Colonic mucosa (tissue), 4 donors: ENCODE measurements at regions not wholly inside any gene's neighbourhood (a gene's known extent, or its start where the extent isn't known, plus 50 kb on each side); places are given as distances from the start of the nearest gene placed in this dataset.

Experiments
- DNase-seq: peaks from one replicate; pipeline ENCODE4 v3.0.0-alpha.2; 2020
- H3K27ac ChIP-seq: fragments of 200-600 bp; one replicate; pipeline ENCODE4 v1.8.0; 2021
- H3K27me3 ChIP-seq: fragments of 200-600 bp; one replicate; pipeline ENCODE4 v1.8.0; 2021
- H3K36me3 ChIP-seq: fragments of 200-600 bp; one replicate; pipeline ENCODE4 v1.8.0; 2021
- H3K4me1 ChIP-seq: fragments of 200-600 bp; one replicate; pipeline ENCODE4 v1.8.0; 2021; ENCODE audit warnings: mild to moderate bottlenecking
- H3K4me3 ChIP-seq: fragments of 200-600 bp; one replicate; pipeline ENCODE4 v1.8.0; 2021
- H3K9ac ChIP-seq, 2 donors: one replicate each; pipeline ENCODE4 v1.7.0; 2013; ENCODE audit warnings: control low read depth in 2 of 2, low read depth in 2 of 2, low read length in 2 of 2
- H3K9me3 ChIP-seq: fragments of 200-600 bp; one replicate; pipeline ENCODE4 v1.8.0; 2021
- intact Hi-C: fragments of 100-400 bp; cut with DNase I; formaldehyde crosslinking; loops from one replicate; pipeline ENCODE4 v1.14.1; 2022
- TF ChIP-seq, protein P1 (sequence below): fragments of 200-600 bp; IDR thresholded peaks from one replicate; pipeline ENCODE4 v1.8.0; 2022; ENCODE audit warnings: antibody characterized with exemption, mild to moderate bottlenecking
- donor health status: healthy.
- donor health status: DM: no; HTN: no; CAD: no.
- donor health status: DM: no; HTN: no; CAD: no.

DNA sequence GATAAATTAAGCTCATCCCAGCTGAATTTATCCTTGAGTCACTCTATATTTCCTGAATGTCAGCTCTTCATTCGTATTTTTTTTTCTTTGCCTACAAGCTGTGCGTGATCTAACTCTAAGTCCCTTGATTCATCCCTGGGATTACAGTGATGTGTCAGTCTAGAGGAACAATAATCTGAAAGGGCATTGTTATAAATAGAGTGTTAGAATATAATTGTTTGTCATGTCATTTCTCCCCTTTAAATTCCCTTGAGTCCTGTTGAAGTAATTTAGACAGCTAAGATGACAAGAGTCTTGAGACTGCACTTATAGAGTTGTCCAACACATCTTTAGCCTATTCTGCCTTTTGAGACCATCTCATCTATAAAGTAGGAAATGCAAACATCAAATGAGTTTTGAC, 621.8 kb downstream of the ZIC1 start:
- Histone ChIP-seq H3K4me3 (no peak overlapping the region), H3K9me3 (no peaks in the 10 kb centered on the region), H3K9ac (no peak overlapping the region), H3K27me3 (no peaks in the 10 kb centered on the region), H3K4me1 (no peaks in the 10 kb centered on the region), H3K36me3 (no peaks in the 10 kb centered on the region), H3K27ac (no peak overlapping the region)
- TF ChIP-seq, protein P1, sequence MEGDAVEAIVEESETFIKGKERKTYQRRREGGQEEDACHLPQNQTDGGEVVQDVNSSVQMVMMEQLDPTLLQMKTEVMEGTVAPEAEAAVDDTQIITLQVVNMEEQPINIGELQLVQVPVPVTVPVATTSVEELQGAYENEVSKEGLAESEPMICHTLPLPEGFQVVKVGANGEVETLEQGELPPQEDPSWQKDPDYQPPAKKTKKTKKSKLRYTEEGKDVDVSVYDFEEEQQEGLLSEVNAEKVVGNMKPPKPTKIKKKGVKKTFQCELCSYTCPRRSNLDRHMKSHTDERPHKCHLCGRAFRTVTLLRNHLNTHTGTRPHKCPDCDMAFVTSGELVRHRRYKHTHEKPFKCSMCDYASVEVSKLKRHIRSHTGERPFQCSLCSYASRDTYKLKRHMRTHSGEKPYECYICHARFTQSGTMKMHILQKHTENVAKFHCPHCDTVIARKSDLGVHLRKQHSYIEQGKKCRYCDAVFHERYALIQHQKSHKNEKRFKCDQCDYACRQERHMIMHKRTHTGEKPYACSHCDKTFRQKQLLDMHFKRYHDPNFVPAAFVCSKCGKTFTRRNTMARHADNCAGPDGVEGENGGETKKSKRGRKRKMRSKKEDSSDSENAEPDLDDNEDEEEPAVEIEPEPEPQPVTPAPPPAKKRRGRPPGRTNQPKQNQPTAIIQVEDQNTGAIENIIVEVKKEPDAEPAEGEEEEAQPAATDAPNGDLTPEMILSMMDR = no peak
- intact Hi-C loops = no loop called here
- no peak for DNase-seq

DNA sequence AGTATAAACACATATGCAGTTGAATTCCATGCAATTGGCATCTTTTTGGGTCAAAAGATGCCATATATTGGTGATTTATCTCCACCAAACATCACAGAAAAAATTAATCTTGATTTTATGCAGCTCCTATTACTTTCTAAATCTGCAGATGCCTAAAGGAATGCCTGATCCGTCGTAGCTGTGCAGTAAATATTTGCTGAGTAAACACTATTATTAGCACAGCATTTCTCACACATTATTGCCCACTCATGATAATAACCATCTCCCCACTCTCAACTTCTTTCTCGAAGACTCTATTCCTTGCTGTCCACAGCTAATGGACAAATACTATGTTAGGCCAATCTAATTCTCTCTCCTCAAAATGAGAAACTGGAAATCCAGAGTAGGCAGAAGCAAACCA, 625.2 kb downstream of the ZIC1 start:
- TF ChIP-seq, protein P1 = no peak
- Histone ChIP-seq H3K27me3 (no peaks in the 10 kb centered on the region), H3K36me3 (no peaks in the 10 kb centered on the region), H3K9ac (no peak overlapping the region), H3K27ac (no peak overlapping the region), H3K4me1 (no peaks in the 10 kb centered on the region), H3K9me3 (no peaks in the 10 kb centered on the region), H3K4me3 (no peak overlapping the region)
- intact Hi-C loops = no loop called here
- no peak for DNase-seq

DNA sequence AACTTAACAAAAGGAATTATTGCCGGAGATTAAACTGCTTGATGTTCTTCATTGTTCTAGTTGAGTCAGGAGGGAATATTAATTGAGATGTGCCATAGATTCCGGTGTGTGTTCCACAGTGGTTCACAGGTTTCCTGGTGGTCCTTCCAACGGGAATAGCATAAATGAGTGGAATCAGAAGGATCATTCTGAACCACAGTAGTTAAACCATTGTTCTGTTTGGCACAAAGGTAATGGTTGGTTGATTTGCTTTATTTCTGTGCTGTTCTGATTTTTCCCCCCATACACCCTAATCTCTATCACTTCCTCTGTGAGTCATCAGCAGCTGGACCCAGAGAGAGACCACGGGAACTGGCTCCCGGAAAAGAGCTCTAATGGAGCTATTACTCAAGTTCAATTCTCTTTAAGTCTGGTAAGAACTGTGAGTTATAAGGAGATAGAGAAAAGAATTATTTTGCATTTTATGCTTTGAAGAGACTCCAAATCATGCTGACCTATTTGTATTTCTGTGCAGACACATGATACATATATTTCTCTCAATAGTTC, 627.2 kb downstream of the ZIC1 start:
- Histone ChIP-seq H3K27me3 (no peaks in the 10 kb centered on the region), H3K27ac (no peak overlapping the region), H3K36me3 (no peaks in the 10 kb centered on the region), H3K9ac (no peak overlapping the region), H3K4me1 (no peaks in the 10 kb centered on the region), H3K9me3 (no peaks in the 10 kb centered on the region), H3K4me3 (no peak overlapping the region)
- TF ChIP-seq, protein P1 = no peak
- intact Hi-C loops = no loop called here
- DNase-seq = no peak

DNA sequence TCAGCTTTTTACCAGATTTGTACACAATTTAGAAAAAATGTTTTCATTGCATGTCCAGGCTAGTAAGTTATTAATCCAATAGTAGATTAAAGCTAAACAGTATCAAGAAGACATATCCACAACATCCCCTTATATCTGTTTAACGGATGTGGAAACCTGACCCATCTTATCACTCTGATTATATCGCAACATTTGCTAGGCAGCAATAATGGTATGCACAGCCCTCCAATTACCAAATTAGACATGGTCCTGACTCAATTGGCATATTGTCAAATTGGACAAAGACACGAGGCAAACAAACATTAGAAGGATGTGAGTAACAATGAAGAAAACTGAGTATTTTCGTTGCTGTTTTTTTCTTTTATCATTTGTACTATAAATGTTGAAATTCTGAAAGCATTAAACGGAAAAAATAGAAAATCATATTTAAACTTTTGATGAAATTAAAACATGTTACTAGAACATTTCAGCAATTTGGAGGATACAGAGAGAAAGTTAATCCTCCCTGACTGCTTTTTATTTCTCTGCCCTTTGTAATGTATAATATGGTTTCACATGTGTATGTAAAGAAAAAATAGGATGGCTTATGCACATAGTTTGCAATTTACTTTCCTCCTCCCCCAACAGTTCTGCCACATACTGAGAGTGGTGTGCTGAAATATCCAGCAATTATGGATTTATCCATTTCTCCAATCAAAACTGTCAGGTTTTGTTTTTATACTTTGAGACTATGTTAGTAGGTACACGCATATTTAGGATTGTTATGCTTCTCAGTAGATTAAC, 633.7 kb downstream of the ZIC1 start:
- Histone ChIP-seq H3K27me3 (no peaks in the 10 kb centered on the region), H3K27ac (no peak overlapping the region), H3K9me3 (no peaks in the 10 kb centered on the region), H3K36me3 (no peaks in the 10 kb centered on the region), H3K4me3 (no peak overlapping the region), H3K4me1 (no peaks in the 10 kb centered on the region), H3K9ac (no peak overlapping the region)
- no peak for DNase-seq
- intact Hi-C loops = no loop called here
- TF ChIP-seq, protein P1 = no peak

DNA sequence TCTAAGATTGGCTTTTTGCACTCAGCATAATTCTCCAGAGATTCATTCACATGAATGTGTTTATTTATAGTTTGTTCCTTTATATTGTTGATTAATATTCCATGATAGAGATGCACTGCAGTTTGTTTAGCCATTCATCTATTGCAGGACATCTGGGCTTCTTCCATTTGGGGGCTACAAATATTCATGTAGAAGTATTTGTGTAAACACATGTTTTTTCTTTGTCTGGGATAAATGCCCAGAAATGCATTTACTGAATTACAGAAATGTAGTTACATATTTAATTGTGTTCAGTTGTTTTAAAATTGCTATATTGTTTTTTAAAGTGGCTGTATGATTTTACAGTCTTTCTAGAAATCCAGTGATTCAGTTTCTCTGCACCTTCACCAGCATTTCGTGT, 635.0 kb downstream of the ZIC1 start:
- Histone ChIP-seq H3K9me3 (no peaks in the 10 kb centered on the region), H3K27ac (no peak overlapping the region), H3K4me1 (no peaks in the 10 kb centered on the region), H3K9ac (no peak overlapping the region), H3K27me3 (no peaks in the 10 kb centered on the region), H3K36me3 (no peaks in the 10 kb centered on the region), H3K4me3 (no peak overlapping the region)
- intact Hi-C loops = no loop called here
- TF ChIP-seq, protein P1 = no peak
- no peak for DNase-seq
